ENCODE measurements at regions not wholly inside any gene's neighbourhood (a gene's known extent, or its start where the extent isn't known, plus 50 kb on each side); places are given as distances from the start of the nearest gene placed in this dataset.

GRCh38 chr13:62296812-62297211 is 881.2 kb upstream of the PCDH20 start:
- DNase-seq (ENCODE audit: low spot score): no peak

GRCh38 chr13:62294244-62294643 is 878.6 kb upstream of the PCDH20 start:
- DNase-seq (ENCODE audit: low spot score): no peak

GRCh38 chr13:62292714-62293480 is 877.2 kb upstream of the PCDH20 start:
- peak; percentile 66 for DNase-seq (ENCODE audit: low spot score)

GRCh38 chr13:62290542-62290941 is 874.9 kb upstream of the PCDH20 start:
- DNase-seq (ENCODE audit: low spot score): no peak

- no peak for DNase-seq (ENCODE audit: low spot score)
Observed at GRCh38 chr13:62287764-62288163, 872.1 kb upstream of the PCDH20 start.

GRCh38 chr13:62280590-62280989 is 864.9 kb upstream of the PCDH20 start:
- no peak for DNase-seq (ENCODE audit: low spot score)

- DNase-seq (ENCODE audit: low spot score): no peak
Observed at GRCh38 chr13:62278271-62278670, 862.6 kb upstream of the PCDH20 start.

- no peak for DNase-seq (ENCODE audit: low spot score)
Observed at GRCh38 chr13:62251734-62252133, 836.1 kb upstream of the PCDH20 start.

- DNase-seq (ENCODE audit: low spot score): no peak
Observed at GRCh38 chr13:62250501-62251201, 835.0 kb upstream of the PCDH20 start.

- no peak for DNase-seq (ENCODE audit: low spot score)
Observed at GRCh38 chr13:62246581-62246980, 830.9 kb upstream of the PCDH20 start.

- DNase-seq (ENCODE audit: low spot score): no peak
Observed at GRCh38 chr13:62243106-62243505, 827.5 kb upstream of the PCDH20 start.

- DNase-seq (ENCODE audit: low spot score): no peak
Observed at GRCh38 chr13:62234780-62235440, 819.3 kb upstream of the PCDH20 start.

- DNase-seq (ENCODE audit: low spot score): no peak
Observed at GRCh38 chr13:62210951-62211350, 795.3 kb upstream of the PCDH20 start.

GRCh38 chr13:62209529-62209928 is 793.9 kb upstream of the PCDH20 start:
- no peak for DNase-seq (ENCODE audit: low spot score)

- DNase-seq (ENCODE audit: low spot score): no peak
Observed at GRCh38 chr13:62207388-62207787, 791.7 kb upstream of the PCDH20 start.

GRCh38 chr13:62206165-62206564 is 790.5 kb upstream of the PCDH20 start:
- no peak for DNase-seq (ENCODE audit: low spot score)

GRCh38 chr13:62205273-62205672 is 789.6 kb upstream of the PCDH20 start:
- DNase-seq (ENCODE audit: low spot score): no peak

- DNase-seq (ENCODE audit: low spot score): no peak
Observed at GRCh38 chr13:62194371-62194770, 778.7 kb upstream of the PCDH20 start.

- DNase-seq (ENCODE audit: low spot score): no peak
Observed at GRCh38 chr13:62193919-62194318, 778.3 kb upstream of the PCDH20 start.

GRCh38 chr13:62185631-62186255 is 770.1 kb upstream of the PCDH20 start:
- DNase-seq (ENCODE audit: low spot score): no peak

- no peak for DNase-seq (ENCODE audit: low spot score)
Observed at GRCh38 chr13:62176051-62176450, 760.4 kb upstream of the PCDH20 start.

- DNase-seq (ENCODE audit: low spot score): no peak
Observed at GRCh38 chr13:62173958-62174357, 758.3 kb upstream of the PCDH20 start.

GRCh38 chr13:62171697-62172096 is 756.0 kb upstream of the PCDH20 start:
- no peak for DNase-seq (ENCODE audit: low spot score)

All from COLO829 (cell line).